Mesendoderm (in vitro differentiated cells): ENCODE measurements at regions not wholly inside any gene's neighbourhood (a gene's known extent, or its start where the extent isn't known, plus 50 kb on each side); places are given as distances from the start of the nearest gene placed in this dataset.

Experiments
- DNase-seq: peaks from one replicate; pipeline ENCODE4 v3.0.0; 2013
- H2AK5ac ChIP-seq: 2 replicates; pipeline ENCODE4 v1.6.1; 2013; ENCODE audit warnings: low read length, inconsistent platforms
- H2BK120ac ChIP-seq: 2 replicates; pipeline ENCODE4 v1.6.1; 2013; ENCODE audit warnings: low read depth, mild to moderate bottlenecking, low read length, moderate library complexity, mixed read lengths
- H2BK15ac ChIP-seq: replicated peaks from 2 replicates; pipeline ENCODE4 v1.6.1; 2013; ENCODE audit warnings: low read depth, mild to moderate bottlenecking, moderate library complexity
- H2BK5ac ChIP-seq: 2 replicates; pipeline ENCODE4 v1.6.1; 2013; ENCODE audit warnings: low read length, inconsistent platforms
- H3K18ac ChIP-seq: 2 replicates; pipeline ENCODE4 v1.6.1; 2013; ENCODE audit warnings: mild to moderate bottlenecking, low read length, mixed read lengths
- H3K23ac ChIP-seq: one replicate; pipeline ENCODE4 v1.6.1; 2013; ENCODE audit warnings: low read length
- H3K27ac ChIP-seq: 2 replicates; pipeline ENCODE4 v1.5.1; 2013; ENCODE audit warnings: low read depth, mild to moderate bottlenecking, inconsistent platforms, low read length, moderate library complexity
- H3K27me3 ChIP-seq: 2 replicates; pipeline ENCODE4 v1.6.1; 2013; ENCODE audit warnings: low read length, control low read depth, mild to moderate bottlenecking, inconsistent platforms; ENCODE audit not compliant: insufficient read depth, poor library complexity
- H3K36me3 ChIP-seq: 2 replicates; pipeline ENCODE4 v1.6.1; 2013; ENCODE audit warnings: low read length, inconsistent platforms; ENCODE audit not compliant: control insufficient read depth, insufficient read depth
- H3K4ac ChIP-seq: one replicate; pipeline ENCODE4 v1.6.1; 2013; ENCODE audit warnings: low read depth, mild to moderate bottlenecking, low read length, moderate library complexity
- H3K4me1 ChIP-seq: 2 replicates; pipeline ENCODE4 v1.6.1; 2013; ENCODE audit warnings: low read depth, low read length, inconsistent platforms; ENCODE audit not compliant: control insufficient read depth
- H3K4me2 ChIP-seq: 2 replicates; pipeline ENCODE4 v1.6.1; 2013; ENCODE audit warnings: low read length
- H3K4me3 ChIP-seq: 2 replicates; pipeline ENCODE4 v1.5.1; 2013; ENCODE audit warnings: mild to moderate bottlenecking, low read length
- H3K56ac ChIP-seq: one replicate; pipeline ENCODE4 v1.6.1; 2013; ENCODE audit warnings: low read length
- H3K79me1 ChIP-seq: 2 replicates; pipeline ENCODE4 v1.6.1; 2013; ENCODE audit warnings: low read length, inconsistent platforms
- H3K79me2 ChIP-seq: 2 replicates; pipeline ENCODE4 v1.6.1; 2013; ENCODE audit warnings: mild to moderate bottlenecking, low read length; ENCODE audit not compliant: control insufficient read depth, insufficient read depth
- H3K9ac ChIP-seq: 2 replicates; pipeline ENCODE4 v1.6.1; 2013; ENCODE audit warnings: low read length, inconsistent platforms
- H4K5ac ChIP-seq: one replicate; pipeline ENCODE4 v1.6.1; 2013; ENCODE audit warnings: low read length
- H4K8ac ChIP-seq: one replicate; pipeline ENCODE4 v1.6.1; 2013; ENCODE audit warnings: low read depth, mild to moderate bottlenecking, control low read depth, low read length, moderate library complexity
- WGBS: extraction: QIAGEN DNeasy Blood & Tissue Kit; methylation state at CpG from one replicate; pipeline ENCODE4 v1.1.7; 2013; ENCODE audit warnings: low lambda C conversion rate, missing lambda C conversion rate; ENCODE audit not compliant: insufficient coverage; ENCODE audit errors: extremely low coverage; 5-methylcytosine and 5-hydroxymethylcytosine counted together

- no peak overlapping the region for H2BK120ac ChIP-seq
- H3K79me2 ChIP-seq, result no peaks in the 10 kb centered on the region
- no peak overlapping the region for H2BK15ac ChIP-seq
- no peak overlapping the region for H2BK5ac ChIP-seq
- H3K4me1 ChIP-seq, result no peaks in the 10 kb centered on the region
- no peak overlapping the region for H3K4ac ChIP-seq
- no peak overlapping the region for H3K4me3 ChIP-seq
- no peaks in the 10 kb centered on the region for H3K27me3 ChIP-seq
- DNase-seq, result no peak
- H3K4me2 ChIP-seq, result no peak overlapping the region
- H3K27ac ChIP-seq, result no peak overlapping the region
- no peak overlapping the region for H3K18ac ChIP-seq
- no peaks in the 10 kb centered on the region for H3K36me3 ChIP-seq
- no peak overlapping the region for H3K23ac ChIP-seq
- H2AK5ac ChIP-seq, result no peak overlapping the region
- no peak overlapping the region for H4K5ac ChIP-seq
- no peak overlapping the region for H3K56ac ChIP-seq
- H3K9ac ChIP-seq, result no peak overlapping the region
- no peaks in the 10 kb centered on the region for H3K79me1 ChIP-seq
- no peak overlapping the region for H4K8ac ChIP-seq
Observed at GRCh38 chr4:31959972-31960371, 1239.8 kb downstream of the PCDH7 start.

GRCh38 chr4:31964685-31965084, 1244.5 kb downstream of the PCDH7 start:
- H3K79me2 ChIP-seq, result no peaks in the 10 kb centered on the region
- no peak overlapping the region for H2BK15ac ChIP-seq
- H3K27ac ChIP-seq, result no peak overlapping the region
- H3K4ac ChIP-seq, result no peak overlapping the region
- H3K4me1 ChIP-seq, result no peaks in the 10 kb centered on the region
- H2BK120ac ChIP-seq, result no peak overlapping the region
- H3K18ac ChIP-seq, result no peak overlapping the region
- H4K8ac ChIP-seq, result no peak overlapping the region
- H3K36me3 ChIP-seq, result no peaks in the 10 kb centered on the region
- H3K4me2 ChIP-seq, result no peak overlapping the region
- no peak overlapping the region for H3K56ac ChIP-seq
- no peak overlapping the region for H4K5ac ChIP-seq
- H3K9ac ChIP-seq, result no peak overlapping the region
- no peaks in the 10 kb centered on the region for H3K79me1 ChIP-seq
- DNase-seq, result no peak
- H3K23ac ChIP-seq, result no peak overlapping the region
- no peak overlapping the region for H2BK5ac ChIP-seq
- no peak overlapping the region for H2AK5ac ChIP-seq
- H3K4me3 ChIP-seq, result no peak overlapping the region
- whole genome bisulfite sequencing, result no CpG with 5 or more reads among the region's 3 CpGs
- no peaks in the 10 kb centered on the region for H3K27me3 ChIP-seq

GRCh38 chr4:31968842-31969241, 1248.7 kb downstream of the PCDH7 start:
- Histone ChIP-seq H3K18ac (no peak overlapping the region), H3K56ac (no peak overlapping the region), H2BK120ac (no peak overlapping the region), H3K4me3 (no peak overlapping the region), H3K4me2 (no peak overlapping the region), H4K8ac (no peak overlapping the region), H3K23ac (no peak overlapping the region), H3K79me1 (no peaks in the 10 kb centered on the region), H2AK5ac (no peak overlapping the region), H3K4me1 (no peaks in the 10 kb centered on the region), H3K27me3 (no peaks in the 10 kb centered on the region), H3K36me3 (no peaks in the 10 kb centered on the region), H3K4ac (no peak overlapping the region), H2BK15ac (no peak overlapping the region), H3K27ac (no peak overlapping the region), H3K9ac (no peak overlapping the region), H4K5ac (no peak overlapping the region), H3K79me2 (no peaks in the 10 kb centered on the region), H2BK5ac (no peak overlapping the region)
- no peak for DNase-seq
- whole genome bisulfite sequencing, result no CpG with 5 or more reads among the region's 2 CpGs

GRCh38 chr4:31974490-31975002, 1254.4 kb downstream of the PCDH7 start:
- H4K8ac ChIP-seq, result no peak overlapping the region
- H3K4ac ChIP-seq, result no peak overlapping the region
- no peaks in the 10 kb centered on the region for H3K79me2 ChIP-seq
- no peak overlapping the region for H2AK5ac ChIP-seq
- no peak overlapping the region for H3K27ac ChIP-seq
- H2BK5ac ChIP-seq, result no peak overlapping the region
- no peak overlapping the region for H3K23ac ChIP-seq
- H3K4me1 ChIP-seq, result no peaks in the 10 kb centered on the region
- DNase-seq, result peak; percentile 7
- no peaks in the 10 kb centered on the region for H3K79me1 ChIP-seq
- H2BK15ac ChIP-seq, result no peak overlapping the region
- no peaks in the 10 kb centered on the region for H3K27me3 ChIP-seq
- no peak overlapping the region for H3K56ac ChIP-seq
- H2BK120ac ChIP-seq, result no peak overlapping the region
- no peak overlapping the region for H3K9ac ChIP-seq
- WGBS, result no CpG with 5 or more reads among the region's 2 CpGs
- no peaks in the 10 kb centered on the region for H3K36me3 ChIP-seq
- no peak overlapping the region for H4K5ac ChIP-seq
- no peak overlapping the region for H3K4me3 ChIP-seq
- H3K4me2 ChIP-seq, result no peak overlapping the region
- no peak overlapping the region for H3K18ac ChIP-seq

- H3K18ac ChIP-seq, result no peak overlapping the region
- no CpG with 5 or more reads among the region's 2 CpGs for WGBS
Observed at GRCh38 chr4:31979988-31980387, 1259.8 kb downstream of the PCDH7 start.

GRCh38 chr4:31983246-31983645, 1263.1 kb downstream of the PCDH7 start:
- no peak overlapping the region for H3K56ac ChIP-seq
- no peak overlapping the region for H2BK15ac ChIP-seq
- H3K4me3 ChIP-seq, result no peak overlapping the region
- no peak overlapping the region for H4K8ac ChIP-seq
- H3K23ac ChIP-seq, result no peak overlapping the region
- H2BK5ac ChIP-seq, result no peak overlapping the region
- no peak overlapping the region for H3K4me2 ChIP-seq
- H3K36me3 ChIP-seq, result no peaks in the 10 kb centered on the region
- WGBS, result no CpG with 5 or more reads among the region's 1 CpG
- no peak overlapping the region for H3K27ac ChIP-seq
- no peaks in the 10 kb centered on the region for H3K79me1 ChIP-seq
- H3K4ac ChIP-seq, result no peak overlapping the region
- H3K27me3 ChIP-seq, result no peaks in the 10 kb centered on the region
- H3K79me2 ChIP-seq, result no peaks in the 10 kb centered on the region
- H3K18ac ChIP-seq, result no peak overlapping the region
- H3K9ac ChIP-seq, result no peak overlapping the region
- no peak for DNase-seq
- no peak overlapping the region for H4K5ac ChIP-seq
- no peak overlapping the region for H2AK5ac ChIP-seq
- no peak overlapping the region for H2BK120ac ChIP-seq
- no peaks in the 10 kb centered on the region for H3K4me1 ChIP-seq

More at GRCh38 chr4:31979988-31980387, 1259.8 kb downstream of the PCDH7 start:
- no peak overlapping the region for H4K8ac ChIP-seq
- H3K4me2 ChIP-seq, result no peak overlapping the region
- H2BK5ac ChIP-seq, result no peak overlapping the region
- no peak overlapping the region for H3K9ac ChIP-seq
- no peaks in the 10 kb centered on the region for H3K36me3 ChIP-seq
- no peaks in the 10 kb centered on the region for H3K79me1 ChIP-seq
- no peaks in the 10 kb centered on the region for H3K4me1 ChIP-seq
- H2BK120ac ChIP-seq, result no peak overlapping the region
- no peak overlapping the region for H4K5ac ChIP-seq
- H2BK15ac ChIP-seq, result no peak overlapping the region
- no peak overlapping the region for H3K56ac ChIP-seq
- H3K4ac ChIP-seq, result no peak overlapping the region
- no peaks in the 10 kb centered on the region for H3K27me3 ChIP-seq
- H3K4me3 ChIP-seq, result no peak overlapping the region
- no peak overlapping the region for H3K23ac ChIP-seq
- no peaks in the 10 kb centered on the region for H3K79me2 ChIP-seq
- no peak overlapping the region for H2AK5ac ChIP-seq
- no peak for DNase-seq
- H3K27ac ChIP-seq, result no peak overlapping the region
